NCI-H748 treated with DMSO at 0.1 percent for 48 hours (cell line): ENCODE measurements at regions not wholly inside any gene's neighbourhood (a gene's known extent, or its start where the extent isn't known, plus 50 kb on each side); places are given as distances from the start of the nearest gene placed in this dataset.

Experiments used
- DNase-seq: peaks from one replicate; lab custom pipeline; 2025; lab: John Stamatoyannopoulos, UW

- DNase-seq: no peak
Observed at GRCh38 chr2:158732573-158733429, 62.3 kb upstream of the DAPL1 start.

DNA sequence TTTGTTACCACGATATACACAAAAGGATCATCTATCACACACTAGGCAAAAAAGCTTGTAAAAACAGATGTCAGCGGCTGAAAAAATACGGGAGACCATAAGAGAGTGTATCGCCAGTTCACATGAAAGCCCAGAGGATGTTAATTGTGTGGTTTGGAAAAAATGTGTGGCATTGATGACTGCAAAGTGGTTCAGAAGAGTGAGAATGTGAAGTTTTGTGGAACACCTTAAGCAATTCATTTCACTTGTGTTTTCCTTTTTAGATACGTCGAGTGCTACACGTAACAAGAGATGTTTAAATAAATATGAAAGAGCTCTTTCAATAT, 61.7 kb upstream of the DAPL1 start:
- no peak for DNase-seq

- DNase-seq: no peak
Observed at GRCh38 chr2:158734442-158734841, 60.7 kb upstream of the DAPL1 start.

DNA sequence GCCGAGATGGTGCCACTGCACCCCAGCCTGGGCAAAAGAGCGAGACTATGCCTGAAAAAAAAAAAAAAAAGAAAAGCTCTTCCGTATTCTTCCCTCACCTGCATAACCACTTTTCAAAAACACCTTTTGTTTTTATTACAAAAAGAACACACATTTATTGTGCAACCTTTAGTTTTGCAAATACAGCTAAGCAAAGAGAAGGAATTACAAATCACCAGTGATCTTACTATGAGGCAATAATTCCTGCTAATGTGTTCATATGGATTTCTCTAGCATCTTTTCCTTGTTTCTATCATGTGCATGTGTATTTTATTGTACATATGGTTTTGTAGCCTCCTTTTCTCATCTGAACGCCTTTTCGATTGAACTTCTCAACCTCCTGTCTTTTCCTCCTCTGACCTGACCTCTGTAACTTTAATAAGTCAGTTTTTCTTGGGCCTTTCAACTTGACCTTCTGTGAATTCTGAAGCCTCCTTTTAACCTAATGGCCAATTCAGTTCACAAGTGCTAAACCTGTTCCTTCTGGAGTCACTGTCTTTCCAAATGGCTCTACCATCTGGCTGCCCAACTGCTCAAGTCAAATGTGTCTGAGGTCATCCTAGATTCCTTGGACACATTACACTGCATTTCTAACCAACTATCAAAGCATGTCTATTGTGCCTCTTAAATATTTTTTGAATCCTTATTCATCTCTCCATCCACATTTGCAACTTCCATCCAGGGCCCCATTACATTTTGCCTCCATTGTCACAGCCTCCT, 59.1 kb upstream of the DAPL1 start:
- DNase-seq: no peak

DNA sequence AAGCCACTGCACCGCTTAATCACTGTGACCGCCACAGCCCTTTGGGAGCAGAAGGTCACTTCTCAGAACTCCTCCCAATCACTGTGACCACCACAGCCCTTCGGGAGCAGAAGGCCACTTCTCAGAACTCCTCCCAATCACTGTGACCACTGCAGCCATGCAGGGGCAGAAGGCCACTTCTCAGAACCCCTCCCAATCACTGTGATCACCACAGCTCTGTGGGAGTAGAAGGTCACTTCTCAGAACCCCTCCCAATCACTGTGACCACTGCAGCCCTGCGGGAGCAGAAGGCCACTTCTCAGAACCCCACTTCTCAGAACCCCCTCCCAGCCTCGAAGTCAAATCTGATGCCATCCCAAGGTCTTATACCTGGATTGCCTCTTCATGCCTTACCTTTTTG, 56.8 kb upstream of the DAPL1 start:
- DNase-seq: no peak

GRCh38 chr2:158740127-158740526, 55.0 kb upstream of the DAPL1 start:
- DNase-seq: no peak

GRCh38 chr2:158740621-158741020, 54.5 kb upstream of the DAPL1 start:
- DNase-seq: no peak

DNA sequence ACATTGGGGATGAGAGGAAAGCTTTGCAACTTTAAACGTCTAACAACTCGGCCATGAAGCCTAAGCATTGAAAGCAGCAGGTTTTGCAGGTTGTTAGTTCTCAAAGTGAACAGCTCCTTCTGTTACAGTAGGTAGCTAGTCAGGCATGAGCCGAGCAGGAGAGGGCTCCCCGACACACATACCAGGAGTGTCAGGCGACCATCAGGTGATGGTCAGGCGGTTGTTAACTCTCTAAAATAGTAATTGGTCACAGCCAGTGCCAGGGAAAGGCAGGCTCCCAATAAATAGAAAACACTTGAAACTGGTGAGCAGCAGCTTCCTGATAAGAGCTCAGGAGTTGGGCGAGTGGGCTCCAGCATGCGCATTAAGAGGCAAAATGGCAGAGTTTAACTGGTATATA, 53.5 kb upstream of the DAPL1 start:
- DNase-seq: no peak

DNA sequence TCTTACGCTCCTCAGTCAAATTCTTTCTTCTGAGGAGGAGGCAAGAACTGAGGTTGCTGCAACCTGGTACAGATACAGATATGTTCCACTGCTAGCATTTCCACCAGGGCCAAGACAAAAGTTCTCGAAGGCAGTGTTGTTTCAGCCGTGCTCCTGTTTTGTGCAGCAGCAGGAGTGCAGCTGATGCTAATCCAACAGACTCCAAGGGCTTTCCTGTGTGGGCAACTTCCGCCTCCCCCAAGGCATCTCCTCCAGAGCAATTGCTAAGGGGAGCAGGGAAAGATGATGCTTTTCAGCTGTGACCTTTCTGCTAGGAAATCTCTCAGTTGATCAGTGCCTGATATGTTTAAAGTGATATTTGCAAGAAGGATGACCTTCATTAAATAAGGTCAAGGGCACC, 52.6 kb upstream of the DAPL1 start:
- no peak for DNase-seq

DNA sequence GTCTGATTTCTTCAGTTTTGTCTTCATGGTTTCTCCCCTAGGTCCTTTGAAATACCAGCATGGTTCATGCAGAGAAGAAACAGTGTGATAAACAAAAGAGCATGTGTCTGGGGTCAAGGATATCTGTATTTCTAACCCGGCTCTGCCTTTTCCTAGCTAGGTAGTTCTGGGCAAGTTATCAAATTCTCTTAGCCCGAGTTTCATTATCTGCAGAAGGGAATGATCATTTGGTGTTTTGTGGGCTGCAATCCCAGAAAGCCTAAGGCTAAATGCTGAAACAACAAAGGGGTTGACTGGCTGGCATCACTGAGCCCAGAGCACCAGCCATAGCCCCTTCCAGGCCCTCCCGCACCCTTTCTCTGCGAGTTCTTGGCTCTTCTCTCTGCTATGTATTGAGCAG, 51.7 kb upstream of the DAPL1 start:
- DNase-seq: no peak

GRCh38 chr2:158743879-158744278, 51.2 kb upstream of the DAPL1 start:
- no peak for DNase-seq

DNA sequence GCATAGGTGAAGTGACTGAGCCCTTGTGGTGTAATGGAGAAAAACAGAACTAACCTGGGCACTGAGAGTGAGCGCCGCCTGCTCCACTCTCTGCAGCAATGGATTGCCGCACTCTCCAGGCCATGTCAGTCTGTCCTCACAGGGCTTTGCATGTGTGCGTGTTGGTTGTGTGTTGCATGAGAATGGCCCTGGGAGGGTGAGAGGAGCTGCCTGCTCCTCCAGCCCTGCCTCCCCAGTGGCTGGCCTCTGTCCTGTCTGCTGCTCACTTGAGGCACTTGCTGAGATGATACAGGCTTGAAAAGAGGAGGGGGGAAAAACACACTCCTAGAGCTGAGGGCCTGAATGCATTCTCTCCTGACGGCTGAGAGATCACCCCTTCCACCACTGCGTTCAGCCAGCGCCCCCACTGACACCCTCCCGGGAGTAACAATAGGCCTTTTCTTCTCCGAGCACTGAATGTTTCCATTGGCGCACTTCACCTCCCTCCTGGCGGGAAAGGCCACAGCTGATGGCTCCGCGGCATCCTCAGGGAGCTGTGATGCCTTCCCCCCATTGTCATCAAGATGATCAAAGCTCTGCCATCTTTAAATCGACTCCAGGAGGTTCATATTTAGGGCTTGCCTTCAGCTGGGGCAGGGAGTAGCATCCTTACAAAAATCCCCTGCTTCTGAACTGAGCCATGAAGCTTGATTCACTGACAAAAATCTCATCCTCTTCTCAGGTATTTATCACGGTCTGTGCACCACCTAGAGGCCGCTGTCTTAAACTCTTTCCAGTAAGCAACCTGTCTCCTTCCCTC, 49.9 kb upstream of the DAPL1 start:
- peak; percentile 82 for DNase-seq
